GM19397 (cell line): ENCODE measurements at regions not wholly inside any gene's neighbourhood (a gene's known extent, or its start where the extent isn't known, plus 50 kb on each side); places are given as distances from the start of the nearest gene placed in this dataset.
"Not testable (repeated sequence)": the region's sequence is repeated elsewhere in the genome, so short reads cannot be mapped to it uniquely, and the experiment has no call there.

ENCODE experiments used
- ATAC-seq: cut with Tn5 transposase; IDR thresholded peaks from one replicate; pipeline ENCODE4 v1.9.1; 2021; ENCODE audit warnings: mild to moderate bottlenecking, moderate library complexity; ENCODE audit not compliant: unreplicated experiment

GRCh38 chr2:182594286-182594685 lies 121.8 kb upstream of the DNAJC10 start:
- no peak for ATAC-seq

- ATAC-seq, result no peak
These were observed 120.4 kb upstream of the DNAJC10 start for GRCh38 chr2:182595650-182596049.

DNA sequence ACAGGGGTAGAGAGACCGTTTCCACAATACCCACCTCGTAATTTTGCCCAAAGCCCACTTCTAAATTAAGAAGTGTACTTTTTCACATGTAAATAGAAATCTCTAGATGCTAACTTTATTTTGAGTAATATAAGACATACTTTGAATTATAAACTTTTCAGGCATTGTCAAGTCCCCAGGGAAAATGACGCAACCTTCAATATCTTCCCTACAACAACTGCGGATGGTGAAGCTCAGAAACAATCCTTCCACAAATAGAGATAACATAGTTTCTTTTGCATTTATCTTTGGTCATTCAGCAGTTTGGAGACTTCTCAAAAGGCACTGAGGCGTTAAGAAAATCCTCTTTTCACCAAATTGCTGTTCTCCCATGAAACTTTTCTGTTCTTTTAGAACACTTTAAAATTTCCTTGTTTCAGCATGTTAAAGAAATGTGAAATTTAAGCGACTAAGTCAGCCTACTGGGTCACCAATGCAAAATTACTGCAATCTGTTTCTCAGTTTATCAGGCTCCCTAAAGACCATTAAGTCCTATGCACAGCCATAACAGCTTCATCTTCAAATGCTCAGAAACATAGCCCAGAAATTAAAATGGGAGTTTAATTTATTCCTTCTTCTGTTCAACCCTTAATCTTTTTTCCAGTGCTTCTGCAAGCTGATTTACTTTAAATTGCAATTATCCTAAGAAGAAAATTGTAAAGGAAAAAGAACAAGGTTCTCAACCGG lies 118.3 kb upstream of the DNAJC10 start:
- no peak for ATAC-seq

DNA sequence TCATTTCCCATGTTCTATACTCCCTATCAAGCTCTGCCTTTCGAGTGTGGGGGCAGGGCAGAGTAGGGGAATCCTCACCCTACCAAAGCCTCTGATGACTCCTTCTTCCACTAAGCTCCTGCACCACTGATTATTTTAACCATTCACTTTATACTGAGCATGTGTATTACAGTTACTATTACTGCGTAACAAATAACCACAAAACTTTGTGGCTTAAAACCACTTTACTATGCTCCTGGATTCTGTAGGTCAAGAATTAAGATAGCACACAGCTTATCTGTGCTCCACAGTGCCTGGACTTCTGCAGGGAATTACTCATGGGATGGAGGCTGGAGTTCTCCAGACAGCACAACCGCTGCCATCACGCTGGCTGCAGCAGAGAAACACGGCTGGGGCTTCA lies 117.4 kb upstream of the DNAJC10 start:
- ATAC-seq, result no peak

- no peak for ATAC-seq
These were observed 110.9 kb upstream of the DNAJC10 start for GRCh38 chr2:182605166-182605565.

DNA sequence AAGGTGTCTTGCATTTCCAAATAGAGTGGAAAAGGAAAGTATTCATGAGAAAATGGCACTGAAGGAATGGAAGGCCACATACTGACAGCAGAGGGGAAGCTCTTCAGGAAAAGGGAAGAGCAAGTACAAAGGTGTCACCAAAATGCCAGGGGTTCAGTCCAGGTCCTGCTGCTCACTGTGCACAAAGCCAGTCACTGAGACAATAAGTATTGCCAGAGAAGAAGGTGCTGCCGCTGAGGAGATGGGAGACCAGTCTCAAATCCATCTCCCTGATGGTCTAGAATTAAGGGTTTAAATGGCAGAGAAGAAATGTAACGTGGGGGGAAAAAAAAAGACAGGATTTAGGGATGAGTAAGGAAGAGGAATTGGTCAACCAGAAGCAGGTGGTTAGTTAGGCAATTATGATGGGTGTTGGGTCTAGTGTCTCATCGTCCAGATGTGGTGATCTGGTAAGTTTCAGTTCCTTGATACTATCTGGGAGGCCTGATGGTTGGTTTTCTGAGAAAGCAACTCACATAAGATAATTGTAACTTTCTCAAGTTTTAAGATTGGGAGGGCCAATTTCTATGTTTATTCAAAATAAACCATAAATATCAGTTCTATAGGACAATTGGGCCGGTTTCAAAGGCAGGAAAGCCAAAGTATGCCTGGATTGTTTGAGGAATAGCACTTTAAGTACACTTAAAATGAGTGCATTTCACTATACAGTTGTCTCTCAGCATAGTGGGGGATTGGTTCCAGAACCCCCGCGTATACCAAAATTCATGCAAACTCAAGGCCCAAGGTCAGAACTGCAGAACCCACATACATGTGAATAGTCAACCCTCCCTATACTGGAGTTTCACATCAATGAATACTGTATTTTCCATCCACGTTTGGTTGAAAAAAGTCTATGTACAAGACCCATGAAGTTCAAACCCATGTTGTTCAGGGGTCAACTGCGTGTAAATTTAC lies 109.1 kb upstream of the DNAJC10 start:
- ATAC-seq, result peak; percentile 66

DNA sequence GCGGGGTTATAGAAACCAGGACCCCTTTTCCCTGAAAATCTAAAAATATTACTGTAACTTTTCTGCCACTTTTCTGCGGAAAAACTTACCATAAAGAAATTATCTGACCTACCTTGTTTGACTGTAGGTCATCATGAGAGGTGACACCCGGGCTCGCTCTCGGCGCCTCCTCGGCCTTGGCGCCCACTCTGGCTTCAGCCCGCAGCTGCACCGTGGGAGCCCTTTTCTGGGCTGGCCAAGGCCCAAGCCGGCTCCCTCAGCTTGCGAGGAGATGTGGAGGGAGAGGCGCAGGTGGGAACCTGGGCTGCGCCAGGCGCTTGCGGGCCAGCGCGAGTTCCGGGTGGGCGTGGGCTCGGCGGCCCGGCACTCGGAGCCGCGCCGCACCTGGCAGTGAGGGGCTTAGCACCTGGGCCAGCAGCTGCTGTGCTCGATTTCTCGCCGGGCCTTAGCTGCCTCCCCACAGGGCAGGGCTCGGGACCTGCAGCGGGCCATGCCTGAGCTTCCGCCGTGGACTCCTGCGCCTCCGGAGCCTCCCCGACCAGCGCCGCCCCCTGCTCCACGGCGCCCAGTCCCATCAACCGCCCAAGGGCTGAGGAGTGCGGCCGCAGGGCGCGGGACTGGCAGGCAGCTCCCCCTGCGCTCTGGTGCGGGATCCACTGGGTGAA lies 107.7 kb upstream of the DNAJC10 start:
- ATAC-seq, result no peak

- ATAC-seq, result not testable (repeated sequence)
These were observed 107.1 kb upstream of the DNAJC10 start for GRCh38 chr2:182609005-182609404.

DNA sequence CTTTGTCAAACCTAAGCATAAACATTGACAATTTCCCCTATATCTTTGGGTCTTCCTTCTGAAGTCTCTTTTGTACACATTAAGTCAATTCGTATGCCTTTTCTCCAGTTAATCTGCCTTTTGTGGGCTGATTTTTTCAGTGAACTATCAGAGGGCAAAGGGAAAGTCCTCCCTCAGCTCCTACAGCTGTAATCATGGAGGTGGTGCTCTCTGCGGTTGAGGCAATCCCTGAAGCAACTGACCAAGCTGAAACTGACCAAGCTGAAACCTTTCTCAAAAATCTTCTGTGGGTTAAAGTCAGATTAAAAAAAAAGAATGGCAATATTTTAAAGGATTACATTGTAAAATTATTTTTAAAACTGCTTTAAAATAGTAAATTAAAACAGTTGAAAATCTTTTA lies 105.8 kb upstream of the DNAJC10 start:
- no peak for ATAC-seq

DNA sequence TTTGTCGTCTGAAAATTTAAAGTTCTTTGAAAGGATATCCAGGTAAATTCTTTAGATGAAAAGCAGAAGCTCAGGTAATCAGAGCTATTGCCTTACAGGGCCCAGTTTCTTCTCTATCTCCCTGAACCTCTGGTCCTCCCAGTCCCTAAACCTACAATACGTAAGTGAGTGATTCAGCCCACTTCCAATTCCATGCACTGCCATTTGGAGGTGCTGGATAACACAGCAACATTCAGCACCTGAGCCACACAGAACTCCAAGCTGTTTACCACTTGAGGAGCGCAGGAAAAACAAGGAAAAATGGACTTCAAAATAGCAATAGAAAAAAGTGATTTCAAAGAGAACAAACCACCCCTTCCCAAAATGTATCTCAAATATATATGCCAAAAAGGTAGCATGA lies 105.0 kb upstream of the DNAJC10 start:
- ATAC-seq, result no peak

DNA sequence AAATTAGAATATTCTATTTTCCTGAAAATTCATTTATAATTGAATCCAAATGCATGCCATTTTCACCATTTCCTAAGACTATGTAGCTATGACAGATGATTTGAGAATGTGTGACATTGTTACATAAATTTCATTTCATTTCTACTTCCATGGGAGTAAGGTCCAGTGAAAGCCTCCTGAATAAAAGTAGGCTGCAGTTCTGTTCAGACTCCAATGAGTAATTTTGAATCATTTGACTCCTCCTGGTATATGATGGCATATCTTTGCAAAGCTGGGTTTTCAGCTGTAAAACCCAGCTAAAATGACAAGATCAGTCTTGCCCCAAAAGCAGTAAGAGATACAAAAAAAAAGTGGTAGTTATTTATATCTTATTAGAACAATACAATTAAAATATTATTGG lies 101.0 kb upstream of the DNAJC10 start:
- ATAC-seq, result no peak

DNA sequence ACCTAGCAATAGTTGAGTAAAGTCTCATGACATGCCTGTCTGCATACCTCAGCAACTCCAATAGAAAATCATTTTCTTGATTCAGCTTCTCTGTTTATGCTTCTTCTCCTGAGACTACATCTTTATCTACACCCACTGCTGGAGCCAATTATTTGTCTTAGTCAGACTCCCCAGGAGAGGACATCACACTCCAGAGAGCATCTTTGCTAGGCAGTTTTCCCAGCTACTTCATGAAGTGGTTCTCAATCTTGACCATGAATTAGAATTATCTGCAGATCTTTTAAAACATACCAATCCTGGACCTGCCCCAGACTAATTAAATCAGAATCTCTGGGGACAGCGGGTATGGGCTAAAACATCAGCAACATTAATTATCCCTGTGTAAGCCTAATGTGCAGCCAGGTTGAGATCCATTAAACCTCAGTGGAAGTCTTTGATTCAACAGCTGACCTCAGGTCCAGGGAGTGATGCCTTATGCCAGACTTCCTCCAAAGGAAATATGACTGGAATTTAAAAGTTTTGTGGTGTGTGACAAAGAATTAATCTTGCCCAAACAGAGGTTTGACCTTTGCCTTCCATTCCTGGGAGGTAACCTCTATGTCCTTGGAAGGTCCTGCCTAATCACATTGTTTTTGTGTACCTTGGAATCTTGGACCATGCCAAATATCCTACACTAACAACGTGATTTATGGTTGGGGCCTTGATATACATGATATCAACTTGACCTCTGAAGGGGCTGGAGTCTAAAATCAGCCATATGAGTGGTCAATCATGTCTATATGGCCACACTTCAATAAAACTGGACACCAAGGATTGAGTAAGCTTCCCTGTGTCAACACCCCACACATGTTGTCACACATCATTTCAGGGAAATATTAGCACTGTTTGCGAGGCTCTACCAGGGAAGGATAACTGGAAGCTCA lies 99.3 kb upstream of the DNAJC10 start:
- no peak for ATAC-seq

DNA sequence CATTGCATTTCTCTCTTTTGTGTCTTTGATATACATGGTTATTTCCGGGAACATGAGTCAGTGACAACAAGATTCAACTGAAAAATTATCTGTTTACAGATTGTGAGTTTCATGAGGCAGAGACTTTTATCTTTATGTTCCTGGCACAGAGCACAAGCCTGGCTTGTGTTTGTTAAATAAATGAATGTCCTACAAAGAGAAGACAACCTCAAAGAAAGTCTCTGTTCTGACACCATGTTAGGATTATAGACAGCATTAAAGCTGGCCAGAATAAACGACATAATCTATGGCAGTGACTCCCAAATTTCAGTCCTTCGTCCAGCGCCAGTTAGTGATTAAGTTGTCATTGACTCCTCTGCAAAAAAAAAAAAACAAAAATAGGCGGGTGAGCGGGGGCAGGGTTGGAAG lies 97.4 kb upstream of the DNAJC10 start:
- no peak for ATAC-seq

DNA sequence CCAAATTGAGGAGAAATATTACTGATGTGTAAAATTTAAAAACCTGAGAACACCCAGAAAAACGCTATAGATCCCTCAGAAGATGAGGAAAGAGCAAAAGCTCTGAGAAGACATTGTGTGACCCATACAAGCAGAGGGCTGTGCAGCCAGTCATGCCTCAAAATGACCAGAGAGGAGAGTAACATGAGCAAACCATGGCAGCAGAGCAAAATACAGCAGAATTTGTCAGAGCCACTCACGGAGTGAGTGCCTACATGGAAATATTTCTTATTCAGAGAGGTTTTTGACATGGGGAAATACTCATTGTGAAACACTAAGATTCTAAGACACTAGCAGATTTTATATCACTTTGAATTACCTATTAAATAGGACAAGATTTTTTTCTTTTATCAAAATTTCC lies 96.8 kb upstream of the DNAJC10 start:
- no peak for ATAC-seq

GRCh38 chr2:182621191-182621590 lies 94.9 kb upstream of the DNAJC10 start:
- no peak for ATAC-seq

DNA sequence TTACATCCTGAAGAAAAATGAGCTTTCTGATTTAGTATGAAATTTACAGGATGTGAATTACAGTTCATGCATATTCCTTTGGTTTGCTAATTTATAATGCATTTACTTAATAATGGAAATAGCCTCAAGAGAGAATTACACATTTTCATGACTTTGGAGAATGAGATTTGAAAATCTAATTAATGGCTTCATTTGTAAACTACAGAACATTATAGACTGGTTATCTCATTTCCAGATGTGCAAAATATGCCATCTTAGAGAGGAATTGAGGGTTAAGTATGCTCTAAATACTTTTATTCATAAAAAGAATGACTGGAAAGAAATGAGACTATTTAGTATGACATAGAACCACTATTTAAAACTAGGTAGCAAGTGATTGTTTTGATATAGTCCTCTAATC lies 94.2 kb upstream of the DNAJC10 start:
- no peak for ATAC-seq

DNA sequence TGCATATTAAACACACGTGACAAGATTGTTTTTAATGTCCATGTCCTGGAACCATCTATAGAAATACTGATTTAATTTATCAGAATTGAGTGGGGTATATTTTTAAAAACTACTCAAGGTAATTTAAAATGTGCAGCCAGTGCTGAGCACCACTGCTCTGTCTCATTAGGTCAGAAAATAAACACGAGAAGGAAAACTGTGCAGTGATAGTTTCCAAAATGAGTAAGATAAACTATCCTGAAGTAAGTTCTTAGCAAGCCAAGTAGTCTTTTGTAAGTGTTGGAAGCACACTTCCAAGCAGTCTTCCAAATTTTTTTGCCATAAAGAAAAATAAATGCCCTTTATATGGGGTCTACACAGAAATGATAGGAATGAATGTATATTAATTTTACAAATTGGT lies 93.8 kb upstream of the DNAJC10 start:
- ATAC-seq, result no peak

DNA sequence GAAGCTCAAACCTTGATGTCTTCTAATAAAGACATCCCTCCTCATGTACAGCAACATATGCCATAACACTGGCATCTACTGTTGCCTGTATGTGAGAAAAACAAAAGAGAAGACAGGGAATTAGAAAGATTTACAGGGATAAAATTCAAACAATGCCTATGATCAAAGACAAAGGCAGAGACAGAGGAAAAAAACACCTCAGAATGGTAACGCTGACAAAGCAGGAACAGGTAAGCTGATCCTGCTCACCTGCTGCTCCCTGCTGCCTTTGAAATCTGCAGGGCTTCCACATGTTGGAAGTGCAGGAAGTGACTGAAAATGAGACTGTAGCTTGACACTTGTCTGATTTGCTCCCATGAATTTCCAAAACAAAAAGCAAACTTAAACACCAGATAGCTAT lies 90.2 kb upstream of the DNAJC10 start:
- ATAC-seq, result no peak

DNA sequence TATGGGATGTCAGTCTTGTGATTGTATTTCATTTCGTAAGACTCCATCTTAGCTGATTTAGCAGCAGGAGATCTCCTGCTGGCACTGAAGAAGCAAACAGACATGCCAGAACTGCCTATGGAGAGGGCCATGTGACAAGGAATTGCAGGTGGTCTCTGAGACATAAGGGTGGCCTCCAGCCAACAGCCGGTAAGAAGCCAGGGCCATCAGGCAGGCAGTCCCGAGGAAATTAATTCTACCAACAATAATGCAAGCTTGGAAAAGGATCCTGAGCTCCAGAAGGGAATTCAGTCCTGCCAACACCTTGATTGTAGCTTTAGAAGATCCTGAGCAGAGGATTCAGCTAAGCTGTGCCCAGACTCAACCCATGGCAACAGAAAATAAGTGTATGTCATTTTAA lies 87.1 kb upstream of the DNAJC10 start:
- ATAC-seq, result no peak

DNA sequence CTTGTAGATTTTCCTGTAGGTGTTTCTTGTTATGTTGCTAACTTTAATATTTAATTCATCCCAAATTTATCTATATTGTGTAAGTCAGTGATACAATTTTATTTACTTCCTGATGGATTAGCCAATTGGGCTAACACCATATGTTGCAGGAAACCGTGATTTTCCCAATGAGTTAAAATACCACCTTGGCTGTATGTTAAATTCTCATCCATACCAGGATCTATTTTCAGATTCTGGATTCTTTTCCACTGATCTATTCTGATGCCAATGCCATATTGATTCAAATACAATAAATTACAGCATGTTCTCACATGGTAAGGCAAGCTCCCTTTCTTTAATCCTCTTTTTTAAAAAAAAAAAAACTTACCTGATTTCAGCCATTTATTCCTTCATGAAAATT lies 85.8 kb upstream of the DNAJC10 start:
- no peak for ATAC-seq

GRCh38 chr2:182631299-182631698 lies 84.8 kb upstream of the DNAJC10 start:
- ATAC-seq, result no peak
